ENCODE measurements at regions not wholly inside any gene's neighbourhood (a gene's known extent, or its start where the extent isn't known, plus 50 kb on each side); places are given as distances from the start of the nearest gene placed in this dataset.

- Mint-ChIP-seq H3K27me3 (no peaks in the 10 kb centered on the region), H3K4me1 (no peaks in the 10 kb centered on the region), H3K27ac (no peak overlapping the region), H3K4me3 (no peak overlapping the region), H3K9me3 (peaks cover 1 to 2% of the 10 kb centered on the region in 2 donors)
- ATAC-seq (no peak), DNase-seq (no peak)
Measured at GRCh38 chr16:6066652-6067051, 969.1 kb upstream of the EEF2KMT start.

- DNase-seq (no peak), ATAC-seq (no peak)
- H3K4me1 Mint-ChIP-seq: no peaks in the 10 kb centered on the region
- H3K27ac Mint-ChIP-seq: no peak overlapping the region
- H3K27me3 Mint-ChIP-seq: no peaks in the 10 kb centered on the region
- H3K9me3 Mint-ChIP-seq: peaks cover 4 to 8% of the 10 kb centered on the region in 2 donors
- H3K4me3 Mint-ChIP-seq: no peak overlapping the region
Measured at GRCh38 chr16:6063526-6063925, 965.9 kb upstream of the EEF2KMT start.

GRCh38 chr16:6059671-6060070, 962.1 kb upstream of the EEF2KMT start:
- Mint-ChIP-seq H3K4me1 (no peaks in the 10 kb centered on the region), H3K27ac (no peak overlapping the region), H3K9me3 (peaks cover 4 to 10% of the 10 kb centered on the region in 2 donors), H3K4me3 (no peak overlapping the region), H3K27me3 (no peaks in the 10 kb centered on the region)
- ATAC-seq: no peak
- DNase-seq: no peak

GRCh38 chr16:6057821-6058220, 960.2 kb upstream of the EEF2KMT start:
- H3K9me3 Mint-ChIP-seq: peaks cover 4 to 10% of the 10 kb centered on the region in 2 donors
- ATAC-seq (no peak), DNase-seq (no peak)
- no peaks in the 10 kb centered on the region for H3K27me3 Mint-ChIP-seq
- H3K4me3 Mint-ChIP-seq: no peak overlapping the region
- H3K4me1 Mint-ChIP-seq: no peaks in the 10 kb centered on the region
- no peak overlapping the region for H3K27ac Mint-ChIP-seq

- Mint-ChIP-seq H3K4me3 (no peak overlapping the region), H3K4me1 (no peaks in the 10 kb centered on the region), H3K27me3 (no peaks in the 10 kb centered on the region), H3K27ac (no peak overlapping the region), H3K9me3 (peaks cover 8 to 12% of the 10 kb centered on the region in 2 donors)
- ATAC-seq (no peak), DNase-seq (no peak)
Measured at GRCh38 chr16:6048017-6048416, 950.4 kb upstream of the EEF2KMT start.

- no peak overlapping the region for H3K4me3 Mint-ChIP-seq
- DNase-seq (no peak), ATAC-seq (no peak)
- peaks cover 8 to 12% of the 10 kb centered on the region in 2 donors for H3K9me3 Mint-ChIP-seq
- no peaks in the 10 kb centered on the region for H3K4me1 Mint-ChIP-seq
- no peak overlapping the region for H3K27ac Mint-ChIP-seq
- H3K27me3 Mint-ChIP-seq: no peaks in the 10 kb centered on the region
Measured at GRCh38 chr16:6047325-6047724, 949.7 kb upstream of the EEF2KMT start.

GRCh38 chr16:6038941-6039645, 941.5 kb upstream of the EEF2KMT start:
- Mint-ChIP-seq H3K9me3 (peaks cover 0 to 8% of the 10 kb centered on the region in 2 donors), H3K27ac (no peak overlapping the region), H3K4me1 (no peaks in the 10 kb centered on the region), H3K4me3 (no peak overlapping the region), H3K27me3 (no peaks in the 10 kb centered on the region)
- ATAC-seq (no peak), DNase-seq (no peak)

GRCh38 chr16:6035161-6035560, 937.6 kb upstream of the EEF2KMT start:
- ATAC-seq: no peak
- DNase-seq: no peak
- Mint-ChIP-seq H3K4me1 (no peaks in the 10 kb centered on the region), H3K27me3 (no peaks in the 10 kb centered on the region), H3K9me3 (peaks cover 4 to 7% of the 10 kb centered on the region in 2 donors), H3K27ac (no peak overlapping the region), H3K4me3 (no peak overlapping the region)

- ATAC-seq (no peak), DNase-seq (no peak)
- Mint-ChIP-seq H3K27me3 (no peaks in the 10 kb centered on the region), H3K4me1 (no peaks in the 10 kb centered on the region), H3K9me3 (peaks cover 4 to 7% of the 10 kb centered on the region in 2 donors), H3K27ac (no peak overlapping the region), H3K4me3 (no peak overlapping the region)
Measured at GRCh38 chr16:6034511-6034910, 936.9 kb upstream of the EEF2KMT start.

GRCh38 chr16:6032438-6032837, 934.8 kb upstream of the EEF2KMT start:
- ATAC-seq (no peak), DNase-seq (no peak)
- H3K4me1 Mint-ChIP-seq: no peaks in the 10 kb centered on the region
- no peaks in the 10 kb centered on the region for H3K27me3 Mint-ChIP-seq
- H3K27ac Mint-ChIP-seq: no peak overlapping the region
- H3K9me3 Mint-ChIP-seq: peaks cover 4 to 7% of the 10 kb centered on the region in 2 donors
- H3K4me3 Mint-ChIP-seq: no peak overlapping the region

- DNase-seq (no peak), ATAC-seq (no peak)
- Mint-ChIP-seq H3K4me1 (no peaks in the 10 kb centered on the region), H3K27me3 (no peaks in the 10 kb centered on the region), H3K27ac (no peak overlapping the region), H3K4me3 (no peak overlapping the region), H3K9me3 (peaks cover 4 to 11% of the 10 kb centered on the region in 2 donors)
Measured at GRCh38 chr16:6031567-6031966, 934.0 kb upstream of the EEF2KMT start.

GRCh38 chr16:6031102-6031501, 933.5 kb upstream of the EEF2KMT start:
- Mint-ChIP-seq H3K27ac (peak overlapping the region in 1 of 2 donors; percentile 42), H3K4me1 (no peaks in the 10 kb centered on the region), H3K27me3 (no peaks in the 10 kb centered on the region), H3K9me3 (peaks cover 4 to 13% of the 10 kb centered on the region in 2 donors), H3K4me3 (no peak overlapping the region)
- ATAC-seq (no peak), DNase-seq (no peak)

- Mint-ChIP-seq H3K4me1 (no peaks in the 10 kb centered on the region), H3K4me3 (no peak overlapping the region), H3K9me3 (peaks cover 0 to 7% of the 10 kb centered on the region in 2 donors), H3K27ac (no peak overlapping the region), H3K27me3 (no peaks in the 10 kb centered on the region)
- ATAC-seq: no peak
- DNase-seq: no peak
Measured at GRCh38 chr16:6027733-6028132, 930.1 kb upstream of the EEF2KMT start.

- Mint-ChIP-seq H3K9me3 (peaks cover 0 to 7% of the 10 kb centered on the region in 2 donors), H3K27ac (no peak overlapping the region), H3K4me3 (no peak overlapping the region), H3K27me3 (peaks cover 18% of the 10 kb centered on the region), H3K4me1 (no peaks in the 10 kb centered on the region)
- DNase-seq (no peak), ATAC-seq (no peak)
Measured at GRCh38 chr16:6023449-6023848, 925.9 kb upstream of the EEF2KMT start.

GRCh38 chr16:6021276-6021943, 923.8 kb upstream of the EEF2KMT start:
- H3K9me3 Mint-ChIP-seq: peaks cover 0 to under 1% of the 10 kb centered on the region in 2 donors
- no peak overlapping the region for H3K27ac Mint-ChIP-seq

GRCh38 chr16:6020162-6020985, 922.8 kb upstream of the EEF2KMT start:
- H3K9me3 Mint-ChIP-seq: peaks cover 0 to 10% of the 10 kb centered on the region in 2 donors
- H3K4me3 Mint-ChIP-seq: no peak overlapping the region
- no peaks in the 10 kb centered on the region for H3K4me1 Mint-ChIP-seq
- no peak for ATAC-seq
- DNase-seq: no peak
- peak overlapping the region in 1 of 2 donors; percentile 71 for H3K27ac Mint-ChIP-seq
- H3K27me3 Mint-ChIP-seq: peaks cover 27% of the 10 kb centered on the region

More at GRCh38 chr16:6021276-6021943, 923.8 kb upstream of the EEF2KMT start:
- H3K4me1 Mint-ChIP-seq: no peaks in the 10 kb centered on the region
- H3K27me3 Mint-ChIP-seq: peaks cover 27% of the 10 kb centered on the region
- DNase-seq (no peak), ATAC-seq (no peak)
- no peak overlapping the region for H3K4me3 Mint-ChIP-seq
